H1 (cell line): ENCODE measurements at regions not wholly inside any gene's neighbourhood (a gene's known extent, or its start where the extent isn't known, plus 50 kb on each side); places are given as distances from the start of the nearest gene placed in this dataset.

Experiments
- CTCF ChIA-PET: fragments of 300-600 bp; sonication (Branson Sonifier 250); formaldehyde crosslinking; loops from one replicate; lab custom pipeline; 2021; ENCODE audit not compliant: partially characterized antibody; lab: Charles Lee
- POLR2A ChIA-PET: fragments of 300-600 bp; sonication (Branson Sonifier 250); formaldehyde crosslinking; loops from one replicate; lab custom pipeline; 2021; ENCODE audit warnings: inconsistent platforms; ENCODE audit not compliant: partially characterized antibody; lab: Charles Lee
- DNase-seq, 2 experiments: peaks; one replicate each; pipeline versions ENCODE4 v3.0.0 to v3.0.0-alpha.2; 2010 to 2022; ENCODE audit warnings: low spot score in 2 of 2, low read depth in 1 of 2, mixed read lengths in 1 of 2
- FAIRE-seq: peaks from 2 replicates; lab custom pipeline; 2011; peaks lifted over from hg19 to GRCh38; lab: Jason Lieb, UNC
- H2AFZ ChIP-seq: 2 replicates; pipeline ENCODE4 v1.8.1; 2012; ENCODE audit warnings: low read length, inconsistent platforms
- H2AK5ac ChIP-seq: 2 replicates; pipeline ENCODE4 v1.6.1; 2013; ENCODE audit warnings: low read depth, low read length
- H2BK120ac ChIP-seq: replicated peaks from 2 replicates; pipeline ENCODE3; 2013; ENCODE audit warnings: low read depth, low read length, inconsistent platforms
- H2BK12ac ChIP-seq: 2 replicates; pipeline ENCODE4 v1.6.1; 2013; ENCODE audit warnings: low read depth, low read length
- H2BK15ac ChIP-seq: 2 replicates; pipeline ENCODE4 v1.6.1; 2013; ENCODE audit warnings: low read length
- H2BK20ac ChIP-seq: 2 replicates; pipeline ENCODE4 v1.6.1; 2013; ENCODE audit warnings: low read length
- H2BK5ac ChIP-seq: 2 replicates; pipeline ENCODE4 v1.6.1; 2013; ENCODE audit warnings: low read depth, low read length
- H3K14ac ChIP-seq: 2 replicates; pipeline ENCODE4 v1.6.1; 2013; ENCODE audit warnings: inconsistent platforms; ENCODE audit not compliant: insufficient read length
- H3K18ac ChIP-seq: 2 replicates; pipeline ENCODE4 v1.6.1; 2013; ENCODE audit warnings: low read length; ENCODE audit errors: extremely low read depth
- H3K23ac ChIP-seq: 2 replicates; pipeline ENCODE4 v1.6.1; 2013; ENCODE audit warnings: inconsistent platforms; ENCODE audit not compliant: insufficient read length
- H3K23me2 ChIP-seq: 2 replicates; pipeline ENCODE4 v1.6.1; 2013; ENCODE audit warnings: low read depth, low read length
- H3K27ac ChIP-seq: 2 replicates; pipeline ENCODE4 v1.6.1; 2011; ENCODE audit warnings: low read depth, low read length, inconsistent platforms
- H3K27me3 ChIP-seq, 4 experiments: replicated peaks in 1 of 4; 1 replicate in 1 of 4; 2 replicates in 3 of 4; pipeline versions ENCODE4 v1.6.1 to v1.8.1; 2011 to 2013; ENCODE audit warnings: low read length in 3 of 4, mild to moderate bottlenecking in 3 of 4, inconsistent platforms in 2 of 4, mixed read lengths in 2 of 4, moderate library complexity in 1 of 4; ENCODE audit not compliant: control insufficient read depth in 3 of 4, insufficient read depth in 3 of 4; ENCODE audit errors: extremely low read depth in 1 of 4
- H3K36me3 ChIP-seq, 4 experiments: 2 replicates each; pipeline versions ENCODE4 v1.6.1 to v1.8.1; 2011 to 2013; ENCODE audit warnings: mild to moderate bottlenecking in 4 of 4, low read length in 3 of 4, moderate library complexity in 2 of 4, control low read depth in 1 of 4, inconsistent platforms in 1 of 4; ENCODE audit not compliant: insufficient read depth in 4 of 4, control insufficient read depth in 2 of 4
- H3K4ac ChIP-seq: replicated peaks from 2 replicates; pipeline ENCODE3; 2013; ENCODE audit warnings: low read length, low read depth, mixed read lengths, inconsistent platforms; ENCODE audit not compliant: insufficient read length
- H3K4me1 ChIP-seq, 4 experiments: replicated peaks in 1 of 4; 1 replicate in 1 of 4; 2 replicates in 3 of 4; pipeline versions ENCODE4 v1.6.1 to v1.8.1; 2011 to 2013; ENCODE audit warnings: low read length in 3 of 4, inconsistent platforms in 2 of 4, mixed read lengths in 1 of 4; ENCODE audit not compliant: insufficient read depth in 4 of 4, control insufficient read depth in 3 of 4
- H3K4me2 ChIP-seq, 2 experiments: 2 replicates each; pipeline versions ENCODE4 v1.6.1 to v1.8.1; 2011 to 2013; ENCODE audit warnings: low read depth in 2 of 2, low read length in 2 of 2, control low read depth in 1 of 2, inconsistent platforms in 1 of 2, mild to moderate bottlenecking in 1 of 2; ENCODE audit not compliant: insufficient read depth in 1 of 2
- H3K4me3 ChIP-seq, 4 experiments: fragments of 200-600, 300-600 bp in 1 of 4; sonication (generic), shearing (Covaris generic), sonication (Bioruptor Twin) in 1 of 4; 2 replicates each; pipeline versions ENCODE4 v1.5.1 to v1.8.1; 2011 to 2016; ENCODE audit warnings: low read length in 4 of 4, low read depth in 3 of 4, control low read depth in 2 of 4, inconsistent platforms in 2 of 4, mild to moderate bottlenecking in 2 of 4, mixed read lengths in 1 of 4, moderate library complexity in 1 of 4; ENCODE audit not compliant: insufficient read depth in 2 of 4; ENCODE audit errors: extremely low read depth in 1 of 4
- H3K56ac ChIP-seq: replicated peaks from 2 replicates; pipeline ENCODE3; 2013; ENCODE audit warnings: low read depth, mild to moderate bottlenecking, mixed read lengths, low read length, inconsistent platforms; ENCODE audit not compliant: insufficient read length
- H3K79me1 ChIP-seq: 2 replicates; pipeline ENCODE4 v1.6.1; 2013; ENCODE audit warnings: low read depth, low read length, control low read depth
- H3K79me2 ChIP-seq, 2 experiments: 2 replicates each; pipeline versions ENCODE4 v1.6.1 to v1.8.1; 2012 to 2013; ENCODE audit warnings: low read length in 2 of 2, mild to moderate bottlenecking in 2 of 2, inconsistent platforms in 1 of 2; ENCODE audit not compliant: insufficient read depth in 2 of 2, control insufficient read depth in 1 of 2
- H3K9ac ChIP-seq, 4 experiments: replicated peaks in 1 of 4; 1 replicate in 1 of 4; 2 replicates in 3 of 4; pipeline versions ENCODE4 v1.6.1 to v1.8.1; 2011 to 2013; ENCODE audit warnings: low read depth in 3 of 4, low read length in 3 of 4, control low read depth in 2 of 4, mild to moderate bottlenecking in 2 of 4, moderate library complexity in 2 of 4, inconsistent platforms in 1 of 4; ENCODE audit errors: extremely low read depth in 1 of 4
- H3K9me3 ChIP-seq, 2 experiments: 2 replicates each; pipeline versions ENCODE4 v1.6.1 to v1.8.1; 2012 to 2013; ENCODE audit warnings: mild to moderate bottlenecking in 2 of 2, moderate library complexity in 2 of 2, control low read depth in 1 of 2, inconsistent platforms in 1 of 2, low read depth in 1 of 2, low read length in 1 of 2, mixed read lengths in 1 of 2; ENCODE audit not compliant: insufficient read depth in 2 of 2
- H4K20me1 ChIP-seq, 2 experiments: replicated peaks in 1 of 2; 2 replicates each; pipeline versions ENCODE3 to v1.8.1; 2011 to 2013; ENCODE audit warnings: inconsistent platforms in 2 of 2, low read length in 2 of 2, mild to moderate bottlenecking in 1 of 2; ENCODE audit not compliant: insufficient read depth in 2 of 2, control insufficient read depth in 1 of 2
- H4K5ac ChIP-seq: 2 replicates; pipeline ENCODE4 v1.6.1; 2013; ENCODE audit warnings: low read length, low read depth, mixed read lengths, inconsistent platforms; ENCODE audit not compliant: insufficient read length
- H4K8ac ChIP-seq: 2 replicates; pipeline ENCODE4 v1.8.0; 2013; ENCODE audit warnings: mild to moderate bottlenecking, moderate library complexity, low read length, inconsistent platforms; ENCODE audit not compliant: insufficient read depth; ENCODE audit errors: extremely low read depth
- H4K91ac ChIP-seq: replicated peaks from 2 replicates; pipeline ENCODE3; 2013; ENCODE audit warnings: low read length, mixed read lengths, inconsistent platforms; ENCODE audit not compliant: insufficient read length
- RFX5 ChIP-seq: IDR thresholded peaks from 2 replicates; pipeline ENCODE4 v1.6.1; 2011; ENCODE audit warnings: low read depth, low read length, improper control_type of control experiment, borderline replicate concordance
- WGBS, 2 experiments: shearing (Covaris generic) in 1 of 2; methylation state at CpG; one replicate each; pipeline versions ENCODE4 v1.1.6 to v1.1.7; 2013 to 2015; ENCODE audit warnings: low lambda C conversion rate in 2 of 2, mixed read lengths in 2 of 2, inconsistent platforms in 1 of 2, low coverage in 1 of 2, missing lambda C conversion rate in 1 of 2; ENCODE audit not compliant: insufficient replicate concordance in 2 of 2, insufficient coverage in 1 of 2, insufficient read length in 1 of 2; ENCODE audit errors: extremely low coverage in 1 of 2, missing lambda C conversion rate in 1 of 2; 5-methylcytosine and 5-hydroxymethylcytosine counted together

GRCh38 chr5:38117784-38118479, 140.4 kb upstream of the EGFLAM start:
- no peak overlapping the region for H3K18ac ChIP-seq
- no peak overlapping the region for H3K9ac ChIP-seq
- CTCF ChIA-PET, result interaction anchor here (1.0 kb wide), 1 partner anchor 277 kb away, joined by 3 read pairs; no protein-coding TSS in a partner anchor
- no peaks in the 10 kb centered on the region for H3K36me3 ChIP-seq
- no peak overlapping the region for H2BK5ac ChIP-seq
- H3K23ac ChIP-seq, result no peak overlapping the region
- no peak for TF ChIP-seq RFX5
- TF ChIP-seq, all 59 proteins: peak for 0
- Histone ChIP-seq H2AFZ (no peak overlapping the region), H2BK120ac (no peak overlapping the region), H4K20me1 (no peaks in the 10 kb centered on the region), H2BK20ac (no peak overlapping the region), H3K14ac (no peak overlapping the region), H3K4me1 (peaks cover 0 to 5% (median 0%) of the 10 kb centered on the region in 4 experiments; a peak in 3 of 7 replicates), H3K4me2 (no peak overlapping the region), H3K23me2 (no peaks in the 10 kb centered on the region; the same call in 1 of the 2 replicates), H4K8ac (no peak overlapping the region), H3K56ac (no peak overlapping the region), H2AK5ac (no peak overlapping the region), H3K79me2 (no peaks in the 10 kb centered on the region), H2BK12ac (no peak overlapping the region), H3K4me3 (no peak overlapping the region), H3K4ac (no peak overlapping the region), H3K9me3 (no peaks in the 10 kb centered on the region), H4K5ac (no peak overlapping the region), H3K79me1 (no peaks in the 10 kb centered on the region), H3K27me3 (no peaks in the 10 kb centered on the region), H2BK15ac (no peak overlapping the region), H3K27ac (no peak overlapping the region), H4K91ac (no peak overlapping the region)
- DNase-seq, result no peak
- no peak for FAIRE-seq
- WGBS, 2 experiments, result 92% methylated on average over 5 of the region's 5 CpGs; no CpG with 5 or more reads in 1 of the 2 experiments
- POLR2A ChIA-PET, result no interaction called here
